ENCODE measurements at regions not wholly inside any gene's neighbourhood (a gene's known extent, or its start where the extent isn't known, plus 50 kb on each side); places are given as distances from the start of the nearest gene placed in this dataset.
"Not testable (repeated sequence)": the region's sequence is repeated elsewhere in the genome, so short reads cannot be mapped to it uniquely, and the experiment has no call there.

GRCh38 chr10:117788911-117789310, 246.4 kb downstream of the EMX2 start:
- no peak for DNase-seq (ENCODE audit: low read depth in 2 of 2)

GRCh38 chr10:117790179-117790578, 247.6 kb downstream of the EMX2 start:
- DNase-seq (ENCODE audit: low read depth in 2 of 2), result no peak

DNA sequence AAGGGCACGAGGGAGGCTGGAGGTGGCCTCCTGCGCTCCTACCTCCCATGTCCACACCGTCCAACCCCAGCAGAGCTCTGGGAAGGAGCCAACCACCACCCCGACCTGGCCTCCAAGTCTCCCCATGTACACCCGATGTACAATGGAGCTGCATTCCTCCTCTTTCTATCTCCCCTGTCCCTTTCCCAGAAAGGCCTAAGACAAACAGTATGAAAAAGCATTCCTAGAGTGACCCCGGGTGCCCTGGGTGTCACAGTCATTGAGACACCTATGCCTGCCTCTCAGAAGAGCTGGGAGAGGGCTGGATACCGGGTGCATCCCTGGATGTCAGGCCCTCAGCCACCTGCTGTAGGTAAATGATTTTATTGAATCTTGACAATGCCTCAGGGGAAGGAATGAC, 248.1 kb downstream of the EMX2 start:
- no peak for DNase-seq (ENCODE audit: low read depth in 2 of 2)

DNA sequence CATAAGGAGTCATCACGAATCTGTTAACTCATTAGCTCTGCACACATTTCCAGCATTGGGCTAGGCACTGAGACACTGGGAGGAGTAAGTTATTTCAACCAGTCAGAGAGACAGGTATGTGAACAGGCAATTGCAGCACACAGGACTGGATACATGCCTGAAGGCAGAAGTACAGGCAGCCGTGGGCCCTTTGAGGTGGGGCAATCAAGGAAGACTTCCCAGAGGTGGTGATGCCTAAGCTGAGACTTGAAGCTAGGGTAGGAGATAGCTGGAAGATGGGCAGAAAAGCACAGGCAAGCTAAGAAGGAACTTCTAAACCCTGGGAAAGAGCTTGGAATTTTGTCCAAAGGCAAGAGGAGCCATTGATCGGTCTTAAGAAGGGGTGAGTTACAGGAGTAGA, 249.7 kb downstream of the EMX2 start:
- DNase-seq (ENCODE audit: low read depth in 2 of 2), result no peak

DNA sequence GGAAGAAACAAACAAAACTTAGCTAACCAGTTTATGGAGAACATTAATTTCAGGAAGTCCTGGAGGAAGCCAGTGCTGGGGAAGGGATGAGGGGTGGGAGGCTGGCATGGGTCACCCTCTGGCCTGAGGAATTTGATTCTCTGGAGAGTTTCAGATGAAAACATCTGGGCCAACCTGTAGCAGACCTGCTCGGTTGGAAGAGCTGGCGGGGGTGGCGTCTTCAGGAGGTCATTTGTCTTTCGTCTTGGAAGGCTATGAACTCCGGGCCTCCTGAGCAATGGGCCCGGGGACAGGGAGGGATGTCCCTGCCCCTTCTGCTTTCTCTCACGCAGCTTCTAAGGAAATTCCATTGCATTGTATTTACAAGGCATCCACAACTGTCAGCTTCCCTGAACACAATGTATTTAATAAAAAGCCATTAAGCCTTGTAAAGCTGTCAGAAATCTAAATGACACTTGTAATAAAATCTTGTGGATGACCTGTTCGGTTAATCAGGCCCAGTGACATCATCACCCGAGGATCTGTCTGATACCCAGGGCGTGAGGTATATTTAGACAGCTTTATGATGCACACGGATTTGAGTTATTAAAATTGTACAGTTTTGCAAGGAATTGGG, 250.5 kb downstream of the RAB11FIP2 start:
- DNase-seq (ENCODE audit: low read depth in 2 of 2), result no peak

DNA sequence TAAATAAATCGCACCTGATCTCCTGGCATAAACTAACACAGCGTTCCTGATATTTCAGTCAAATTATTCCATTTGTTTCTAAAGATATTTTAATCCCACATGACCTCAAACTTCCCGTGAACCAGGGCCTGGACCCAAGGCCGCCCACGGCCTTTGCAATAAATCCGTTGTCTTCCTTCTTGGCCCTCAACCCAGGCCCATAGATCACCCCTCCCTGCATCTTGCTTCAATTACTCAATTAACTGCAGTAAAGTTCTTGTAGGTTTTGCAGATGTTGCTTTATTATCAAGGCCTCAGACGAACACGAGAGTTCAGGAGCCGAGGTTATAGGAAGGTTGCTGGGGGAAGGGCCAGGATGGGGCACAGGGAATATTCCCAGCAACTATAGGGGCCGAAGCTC, 249.4 kb downstream of the RAB11FIP2 start:
- DNase-seq (ENCODE audit: low read depth in 2 of 2), result no peak

GRCh38 chr10:117801691-117802090, 245.1 kb downstream of the RAB11FIP2 start:
- no peak for DNase-seq (ENCODE audit: low read depth in 2 of 2)

DNA sequence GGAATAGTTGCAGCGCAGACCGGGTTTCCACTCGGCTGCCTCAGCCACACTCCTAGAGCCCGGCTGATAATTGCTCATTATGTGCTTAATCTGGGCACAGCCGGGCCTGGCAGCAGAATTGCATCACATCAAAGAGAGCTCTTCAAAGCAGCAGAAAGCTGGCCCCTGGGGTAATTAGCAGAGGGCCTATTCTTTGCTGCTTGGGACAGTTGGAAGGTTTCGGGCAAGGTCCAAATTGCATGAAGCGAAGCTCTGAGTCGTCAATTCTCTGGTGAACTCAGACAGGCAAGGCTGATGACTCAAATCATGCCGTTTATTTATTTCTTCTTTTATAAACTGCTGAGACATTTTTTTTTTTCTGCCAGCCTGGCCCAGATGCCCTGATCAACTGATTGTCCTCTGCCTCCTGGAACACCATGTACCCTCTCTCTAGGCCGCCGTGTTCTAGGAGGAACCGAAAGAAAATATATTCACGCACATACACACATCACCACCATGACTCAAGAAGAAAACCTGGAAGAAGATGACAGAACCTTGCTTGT, 242.2 kb downstream of the RAB11FIP2 start:
- DNase-seq (ENCODE audit: low read depth in 2 of 2), result no peak

DNA sequence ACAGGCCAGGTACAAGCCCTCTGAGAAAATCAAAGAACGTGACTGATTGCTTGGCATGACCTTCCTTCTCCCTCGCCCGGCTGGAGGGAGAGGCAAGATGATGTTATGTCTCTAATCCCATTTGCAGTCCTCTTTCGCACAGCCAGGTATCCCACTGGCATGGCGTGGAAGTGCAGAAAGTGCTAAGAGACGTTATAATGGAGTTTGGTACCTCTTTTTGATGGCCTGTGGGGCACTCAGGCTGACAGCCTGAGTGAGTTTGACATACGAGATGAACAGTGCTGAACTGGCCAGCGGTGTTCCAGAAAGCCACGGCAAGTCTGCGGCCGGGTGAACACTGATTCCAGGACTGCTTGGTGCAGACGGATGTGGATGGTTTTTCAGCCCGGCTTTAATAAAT, 241.6 kb downstream of the RAB11FIP2 start:
- DNase-seq (ENCODE audit: low read depth in 2 of 2), result no peak

DNA sequence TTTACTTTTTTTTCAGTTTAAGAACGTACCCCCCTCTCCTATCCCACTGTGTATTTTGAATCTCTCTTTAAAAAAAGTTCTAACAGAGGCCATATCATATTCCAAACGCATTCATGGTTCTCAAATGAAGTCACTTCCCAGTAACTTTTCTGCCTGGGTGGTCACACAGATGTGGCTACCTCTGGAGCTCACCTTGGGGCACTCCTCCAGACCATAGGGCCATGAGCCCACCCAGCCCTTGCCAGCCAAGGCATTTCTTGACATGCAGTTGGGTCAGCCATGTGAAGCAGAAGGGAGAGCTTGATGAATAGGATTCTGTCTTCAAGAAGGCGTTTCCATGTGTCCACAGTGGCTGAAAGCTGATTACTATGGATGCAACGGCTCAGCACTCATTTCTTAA, 239.3 kb downstream of the RAB11FIP2 start:
- DNase-seq (ENCODE audit: low read depth in 2 of 2), result no peak

DNA sequence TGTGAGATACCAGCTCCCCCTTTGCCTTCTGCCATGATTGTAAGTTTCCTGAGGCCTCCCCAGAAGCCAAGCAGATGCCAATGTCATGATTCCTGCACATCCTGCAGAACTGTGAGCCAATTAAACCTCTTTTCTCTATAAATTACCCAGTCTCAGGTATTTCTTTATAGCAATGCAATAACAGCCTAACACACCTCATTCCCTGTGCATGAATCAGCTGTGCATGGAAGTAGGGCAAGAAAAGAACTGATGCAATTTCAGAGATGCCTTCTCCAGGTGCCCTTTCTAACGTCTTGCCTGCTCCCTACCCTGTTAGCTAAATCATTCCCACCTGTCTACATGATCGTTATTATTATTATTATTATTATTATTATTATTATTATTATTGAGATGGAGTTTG, 230.9 kb downstream of the RAB11FIP2 start:
- not testable (repeated sequence) for DNase-seq (ENCODE audit: low read depth in 2 of 2)

GRCh38 chr10:117817116-117817515, 229.6 kb downstream of the RAB11FIP2 start:
- DNase-seq (ENCODE audit: low read depth in 2 of 2), result no peak

GRCh38 chr10:117818721-117819120, 228.0 kb downstream of the RAB11FIP2 start:
- DNase-seq (ENCODE audit: low read depth in 2 of 2), result no peak

- DNase-seq (ENCODE audit: low read depth in 2 of 2), result no peak
Observed at GRCh38 chr10:117819304-117819703, 227.4 kb downstream of the RAB11FIP2 start.

GRCh38 chr10:117823980-117824379, 222.8 kb downstream of the RAB11FIP2 start:
- no peak for DNase-seq (ENCODE audit: low read depth in 2 of 2)

GRCh38 chr10:117830205-117830604, 216.5 kb downstream of the RAB11FIP2 start:
- no peak for DNase-seq (ENCODE audit: low read depth in 2 of 2)

- DNase-seq (ENCODE audit: low read depth in 2 of 2), result peak; percentile 1 to 2
Observed at GRCh38 chr10:117830787-117831212, 215.9 kb downstream of the RAB11FIP2 start.

DNA sequence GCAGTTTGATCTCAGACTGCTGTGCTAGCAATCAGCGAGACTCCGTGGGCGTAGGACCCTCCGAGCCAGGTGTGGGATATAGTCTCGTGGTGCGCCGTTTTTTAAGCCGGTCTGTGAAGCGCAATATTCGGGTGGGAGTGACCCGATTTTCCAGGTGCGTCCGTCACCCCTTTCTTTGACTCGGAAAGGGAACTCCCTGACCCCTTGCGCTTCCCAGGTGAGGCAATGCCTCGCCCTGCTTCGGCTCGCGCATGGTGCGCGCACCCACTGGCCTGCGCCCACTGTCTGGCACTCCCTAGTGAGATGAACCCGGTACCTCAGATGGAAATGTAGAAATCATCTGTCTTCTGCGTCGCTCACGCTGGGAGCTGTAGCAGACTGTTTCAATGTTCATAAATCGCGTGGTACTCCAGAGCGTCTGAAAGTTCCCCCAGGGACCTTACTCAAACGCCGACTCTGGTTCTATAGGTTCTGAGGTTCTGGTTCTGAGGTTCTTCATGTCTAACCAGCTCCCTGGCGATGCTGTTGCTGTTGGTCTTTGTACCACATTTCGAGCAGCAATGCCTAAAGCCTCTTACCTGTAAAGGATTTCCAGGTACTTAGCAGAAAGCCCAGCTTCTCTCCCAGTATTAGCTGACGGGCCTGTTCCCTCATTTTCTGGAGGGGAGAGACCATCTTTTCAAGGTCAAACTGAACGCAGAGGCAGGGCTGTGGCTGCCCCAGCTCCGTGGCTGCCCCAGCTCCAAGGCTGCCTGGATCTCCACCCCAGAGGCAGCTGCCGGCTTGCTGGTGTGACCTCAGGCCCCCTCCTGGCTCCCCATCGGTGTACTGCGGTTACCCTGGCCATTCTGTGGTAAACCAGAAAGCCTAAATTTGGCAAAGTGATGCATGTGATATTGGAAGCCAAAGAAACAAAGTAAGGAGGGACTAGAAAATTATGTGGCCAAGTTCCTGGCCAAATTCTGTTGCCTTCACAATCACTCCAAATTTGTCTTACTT, 207.9 kb downstream of the RAB11FIP2 start:
- DNase-seq (ENCODE audit: low read depth in 2 of 2), result not testable (repeated sequence)

DNA sequence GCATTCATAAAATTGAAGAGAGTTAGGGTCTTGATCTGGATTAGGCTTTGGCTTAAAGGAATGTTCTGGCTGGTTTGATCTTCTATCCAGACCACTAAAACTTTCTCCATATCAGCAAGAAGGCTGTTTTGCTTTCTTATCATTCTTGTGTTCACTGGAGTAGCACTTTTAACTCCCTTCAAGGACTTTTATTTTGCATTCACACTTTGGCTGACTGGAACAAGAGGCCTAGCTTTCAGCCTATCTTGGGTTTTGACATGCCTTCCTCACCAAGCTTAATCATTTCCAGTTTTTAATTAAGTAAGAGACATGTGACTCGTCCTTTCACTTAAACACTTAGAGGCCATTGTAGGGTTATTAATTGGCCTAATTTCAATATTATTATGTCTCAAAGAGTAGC, 190.3 kb downstream of the RAB11FIP2 start:
- DNase-seq (ENCODE audit: low read depth in 2 of 2), result not testable (repeated sequence)

- DNase-seq (ENCODE audit: low read depth in 2 of 2), result no peak
Observed at GRCh38 chr10:117860135-117860534, 186.6 kb downstream of the RAB11FIP2 start.

DNA sequence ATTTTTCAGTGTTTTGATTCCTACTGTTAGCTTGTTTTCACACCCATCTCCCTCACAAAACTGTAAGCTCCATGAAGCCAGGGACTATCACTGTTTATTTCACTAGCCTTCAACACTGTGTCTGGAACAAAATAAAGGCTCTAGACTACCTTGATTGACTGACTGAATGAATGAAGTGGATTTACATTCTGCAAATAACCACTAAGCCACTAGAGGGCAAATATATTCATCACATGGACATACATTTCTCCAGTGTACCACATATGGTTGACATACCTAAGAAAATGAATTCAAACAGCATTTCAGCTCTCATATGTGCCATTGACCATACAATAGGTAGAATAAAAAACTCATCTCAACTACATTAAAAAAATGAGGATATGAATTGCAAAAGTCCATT, 185.9 kb downstream of the RAB11FIP2 start:
- DNase-seq (ENCODE audit: low read depth in 2 of 2), result no peak

- DNase-seq (ENCODE audit: low read depth in 2 of 2), result no peak
Observed at GRCh38 chr10:117861329-117861728, 185.4 kb downstream of the RAB11FIP2 start.

DNA sequence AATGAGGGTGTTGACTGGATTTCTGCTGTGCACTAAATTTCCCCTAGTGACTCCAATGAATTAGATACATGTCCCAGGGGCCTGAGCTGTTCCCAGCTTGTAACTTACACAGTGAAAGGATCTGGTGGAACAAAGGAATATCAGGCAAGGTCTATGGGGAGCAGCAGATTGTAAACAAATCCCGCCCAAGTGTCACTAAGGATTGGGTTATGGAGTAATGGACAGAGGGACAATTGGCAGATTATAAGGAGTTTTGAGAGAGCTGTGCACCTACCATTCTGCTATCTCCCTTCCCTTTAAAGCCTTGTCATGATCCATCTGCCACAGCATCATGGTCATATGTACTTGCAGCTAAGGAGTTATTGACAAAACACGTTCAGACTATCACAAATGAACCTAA, 183.0 kb downstream of the RAB11FIP2 start:
- no peak for DNase-seq (ENCODE audit: low read depth in 2 of 2)
